B cell (primary cell): ENCODE measurements at regions not wholly inside any gene's neighbourhood (a gene's known extent, or its start where the extent isn't known, plus 50 kb on each side); places are given as distances from the start of the nearest gene placed in this dataset.
"Not testable (repeated sequence)": the region's sequence is repeated elsewhere in the genome, so short reads cannot be mapped to it uniquely, and the experiment has no call there.

Source experiments
- ATAC-seq: fragments of 200-7000 bp; cut with Tn5 transposase; one replicate; pipeline ENCODE4 v1.10.0; 2021; ENCODE audit warnings: low read depth, mild to moderate bottlenecking, moderate number of reproducible peaks, moderate library complexity
- CTCF ChIA-PET: fragments of 350-600 bp; sonication (Branson Sonifier 250); formaldehyde crosslinking; loops from one replicate; lab custom pipeline; 2021; ENCODE audit warnings: antibody characterized with exemption, inconsistent platforms; lab: Charles Lee
- POLR2A ChIA-PET: fragments of 350-600 bp; sonication (Branson Sonifier 250); formaldehyde crosslinking; loops from one replicate; lab custom pipeline; 2021; ENCODE audit warnings: antibody characterized with exemption; lab: Charles Lee
- DNase-seq: peaks from one replicate; pipeline ENCODE4 v3.0.0; 2013
- H2AFZ ChIP-seq: 2 replicates; pipeline ENCODE4 v1.6.1; 2012; ENCODE audit warnings: mild to moderate bottlenecking, low read depth, low read length; ENCODE audit not compliant: insufficient read depth, poor library complexity, severe bottlenecking
- H3K27ac ChIP-seq, 2 donors: 1 replicate in 1 of 2; 2 replicates in 1 of 2; pipeline ENCODE4 v1.5.1; 2012 to 2013; ENCODE audit warnings: low read length in 2 of 2, mild to moderate bottlenecking in 2 of 2, moderate library complexity in 1 of 2
- H3K27me3 ChIP-seq, 4 experiments: fragments of 200-600 bp in 1 of 4; sonication (generic) in 1 of 4; replicated peaks in 1 of 4; 1 replicate in 2 of 4; 2 replicates in 2 of 4; pipeline versions ENCODE4 v1.6.1 to v1.7.0; 2013 to 2016; ENCODE audit warnings: low read length in 3 of 4, mild to moderate bottlenecking in 2 of 4, mixed read lengths in 1 of 4, moderate library complexity in 1 of 4; ENCODE audit not compliant: insufficient read depth in 4 of 4, control insufficient read depth in 3 of 4; ENCODE audit errors: control extremely low read depth in 1 of 4
- H3K36me3 ChIP-seq, 2 experiments: replicated peaks in 1 of 2; 1 replicate in 1 of 2; 2 replicates in 1 of 2; pipeline versions ENCODE4 v1.6.1 to v1.7.1; 2013; ENCODE audit warnings: low read length in 1 of 2; ENCODE audit not compliant: insufficient read depth in 2 of 2, control insufficient read depth in 1 of 2; ENCODE audit errors: control extremely low read depth in 1 of 2, extremely low read depth in 1 of 2
- H3K4me1 ChIP-seq, 2 donors: fragments of 200-600 bp in 1 of 2; sonication (generic) in 1 of 2; 1 replicate in 1 of 2; 2 replicates in 1 of 2; pipeline versions ENCODE4 v1.5.1 to v1.6.1; 2013 to 2017; ENCODE audit warnings: low read length in 2 of 2; ENCODE audit not compliant: control insufficient read depth in 2 of 2, insufficient read depth in 2 of 2
- H3K4me2 ChIP-seq: replicated peaks from 2 replicates; pipeline ENCODE3; 2012; ENCODE audit warnings: mild to moderate bottlenecking, low read depth, low read length; ENCODE audit not compliant: poor library complexity, severe bottlenecking
- H3K4me3 ChIP-seq, 5 experiments: fragments of 200-600 bp in 1 of 5; sonication (generic) in 1 of 5; 1 replicate in 3 of 5; 2 replicates in 2 of 5; pipeline versions ENCODE4 v1.5.1 to v1.7.0; 2011 to 2016; ENCODE audit warnings: low read length in 4 of 5, mild to moderate bottlenecking in 4 of 5, low read depth in 2 of 5, control low read depth in 1 of 5, moderate library complexity in 1 of 5; ENCODE audit not compliant: insufficient read depth in 1 of 5; ENCODE audit errors: control extremely low read depth in 1 of 5, extremely low read depth in 1 of 5
- H3K79me2 ChIP-seq: fragments of 200-600 bp; sonication (generic); one replicate; pipeline ENCODE4 v1.6.0; 2016; ENCODE audit warnings: low read length; ENCODE audit not compliant: control insufficient read depth, insufficient read depth
- H3K9ac ChIP-seq: fragments of 200-600 bp; sonication (generic); 2 replicates; pipeline ENCODE4 v1.6.1; 2017; ENCODE audit warnings: mild to moderate bottlenecking, low read length, moderate library complexity
- H3K9me3 ChIP-seq, 3 donors: one replicate each; pipeline versions ENCODE4 v1.6.1 to v1.7.1; 2013; ENCODE audit warnings: low read length in 2 of 3; ENCODE audit not compliant: control insufficient read depth in 2 of 3, insufficient read depth in 1 of 3; ENCODE audit errors: control extremely low read depth in 1 of 3
- H4K20me1 ChIP-seq: 2 replicates; pipeline ENCODE4 v1.6.0; 2012; ENCODE audit warnings: mild to moderate bottlenecking, low read length; ENCODE audit not compliant: insufficient read depth, control insufficient read depth, poor library complexity, severe bottlenecking
- H3K27ac Mint-ChIP-seq: one replicate; pipeline ENCODE4 v1.8.0; 2021; ENCODE audit warnings: mixed read lengths
- H3K27me3 Mint-ChIP-seq: one replicate; pipeline ENCODE4 v1.8.0; 2021; ENCODE audit warnings: mixed read lengths
- H3K4me1 Mint-ChIP-seq: one replicate; pipeline ENCODE4 v1.8.0; 2021; ENCODE audit warnings: mixed read lengths
- H3K4me3 Mint-ChIP-seq: one replicate; pipeline ENCODE4 v1.8.0; 2021; ENCODE audit warnings: mixed read lengths
- H3K9me3 Mint-ChIP-seq: one replicate; pipeline ENCODE4 v1.8.0; 2022; ENCODE audit warnings: mixed read lengths; ENCODE audit not compliant: insufficient read depth
- EZH2 ChIP-seq: IDR thresholded peaks from 2 replicates; pipeline ENCODE4 v1.6.1; 2012; ENCODE audit warnings: borderline replicate concordance, low read depth, mild to moderate bottlenecking, moderate library complexity, low read length; ENCODE audit not compliant: insufficient read depth, poor library complexity, severe bottlenecking
- WGBS: methylation state at CpG from one replicate; pipeline ENCODE4 v1.1.5; 2013; ENCODE audit warnings: missing lambda C conversion rate; ENCODE audit not compliant: insufficient coverage; 5-methylcytosine and 5-hydroxymethylcytosine counted together
- intact Hi-C: fragments of 100-400 bp; cut with micrococcal nuclease; formaldehyde crosslinking; loops from one replicate; pipeline ENCODE4 v1.10.0; 2022
- TF ChIP-seq, protein P1 (sequence below): fragments of 200-600 bp; IDR thresholded peaks from one replicate; pipeline ENCODE4 v1.8.0; 2022; ENCODE audit warnings: antibody characterized with exemption, mild to moderate bottlenecking

DNA sequence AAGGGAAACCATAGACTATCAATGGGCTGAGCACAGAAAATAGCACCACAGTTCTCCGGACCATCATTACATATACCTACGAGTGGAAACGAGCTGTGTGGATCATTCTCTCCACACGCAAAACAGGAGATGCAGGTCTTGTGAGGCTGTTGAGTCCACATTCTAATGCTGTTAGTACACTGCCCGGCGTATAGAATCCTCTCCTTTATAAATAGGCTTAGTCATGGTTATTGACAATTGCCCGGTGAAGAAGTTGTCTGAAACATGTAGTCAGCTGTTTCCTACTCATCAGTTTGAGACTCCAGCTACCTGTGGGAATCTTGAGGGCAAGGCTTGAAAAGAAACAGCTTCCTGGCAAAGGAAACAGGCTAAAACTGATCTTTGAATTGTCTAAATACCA, 602.0 kb upstream of the EDIL3 start:
- Histone ChIP-seq H3K4me2 (no peak overlapping the region), H3K27ac (no peak overlapping the region), H4K20me1 (no peaks in the 10 kb centered on the region), H3K9me3 (no peaks in the 10 kb centered on the region), H3K4me1 (no peaks in the 10 kb centered on the region), H3K4me3 (no peak overlapping the region), H3K36me3 (no peaks in the 10 kb centered on the region), H3K9ac (no peak overlapping the region), H3K27me3 (no peaks in the 10 kb centered on the region), H2AFZ (no peak overlapping the region), H3K79me2 (no peaks in the 10 kb centered on the region)
- 100% methylated on average over 3 of the region's 7 CpGs for WGBS
- H3K27me3 Mint-ChIP-seq: no peaks in the 10 kb centered on the region
- TF ChIP-seq, protein P1, sequence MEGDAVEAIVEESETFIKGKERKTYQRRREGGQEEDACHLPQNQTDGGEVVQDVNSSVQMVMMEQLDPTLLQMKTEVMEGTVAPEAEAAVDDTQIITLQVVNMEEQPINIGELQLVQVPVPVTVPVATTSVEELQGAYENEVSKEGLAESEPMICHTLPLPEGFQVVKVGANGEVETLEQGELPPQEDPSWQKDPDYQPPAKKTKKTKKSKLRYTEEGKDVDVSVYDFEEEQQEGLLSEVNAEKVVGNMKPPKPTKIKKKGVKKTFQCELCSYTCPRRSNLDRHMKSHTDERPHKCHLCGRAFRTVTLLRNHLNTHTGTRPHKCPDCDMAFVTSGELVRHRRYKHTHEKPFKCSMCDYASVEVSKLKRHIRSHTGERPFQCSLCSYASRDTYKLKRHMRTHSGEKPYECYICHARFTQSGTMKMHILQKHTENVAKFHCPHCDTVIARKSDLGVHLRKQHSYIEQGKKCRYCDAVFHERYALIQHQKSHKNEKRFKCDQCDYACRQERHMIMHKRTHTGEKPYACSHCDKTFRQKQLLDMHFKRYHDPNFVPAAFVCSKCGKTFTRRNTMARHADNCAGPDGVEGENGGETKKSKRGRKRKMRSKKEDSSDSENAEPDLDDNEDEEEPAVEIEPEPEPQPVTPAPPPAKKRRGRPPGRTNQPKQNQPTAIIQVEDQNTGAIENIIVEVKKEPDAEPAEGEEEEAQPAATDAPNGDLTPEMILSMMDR: no peak
- no peak for TF ChIP-seq EZH2
- DNase-seq (no peak), ATAC-seq (no peak)
- CTCF ChIA-PET: no interaction called here
- intact Hi-C loops: no loop called here
- no peak overlapping the region for H3K27ac Mint-ChIP-seq
- H3K4me1 Mint-ChIP-seq: no peaks in the 10 kb centered on the region
- POLR2A ChIA-PET: no interaction called here
- H3K4me3 Mint-ChIP-seq: no peak overlapping the region
- H3K9me3 Mint-ChIP-seq: no peaks in the 10 kb centered on the region

DNA sequence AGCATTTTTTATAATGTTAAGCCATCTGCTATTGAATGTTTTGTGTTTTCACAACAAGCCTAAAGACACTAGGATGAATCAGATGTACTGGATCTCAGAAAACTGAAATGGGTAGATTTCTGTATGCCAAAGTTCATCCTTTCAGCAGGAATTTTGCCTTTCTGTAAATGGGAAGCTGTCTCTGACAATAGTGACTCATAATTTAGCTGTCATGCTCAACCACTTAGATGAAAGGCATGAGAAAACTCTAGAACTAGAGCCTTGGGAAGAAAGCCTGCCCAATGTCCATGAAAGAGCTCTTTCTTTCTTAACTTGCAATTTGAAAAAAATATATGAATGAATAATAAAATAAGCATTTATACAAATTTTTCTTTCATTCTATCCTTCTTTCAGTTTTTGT, 616.0 kb upstream of the EDIL3 start:
- TF ChIP-seq EZH2: no peak
- TF ChIP-seq, protein P1: no peak
- Histone ChIP-seq H3K4me1 (no peaks in the 10 kb centered on the region), H3K4me3 (no peak overlapping the region), H3K36me3 (no peaks in the 10 kb centered on the region), H4K20me1 (no peaks in the 10 kb centered on the region), H2AFZ (no peak overlapping the region), H3K27me3 (no peaks in the 10 kb centered on the region), H3K79me2 (no peaks in the 10 kb centered on the region), H3K4me2 (no peak overlapping the region), H3K27ac (no peak overlapping the region), H3K9me3 (no peaks in the 10 kb centered on the region), H3K9ac (no peak overlapping the region)
- Mint-ChIP-seq H3K9me3 (peaks cover under 1% of the 10 kb centered on the region), H3K27ac (no peak overlapping the region), H3K4me3 (no peak overlapping the region), H3K27me3 (no peaks in the 10 kb centered on the region), H3K4me1 (no peaks in the 10 kb centered on the region)
- intact Hi-C loops: no loop called here
- POLR2A ChIA-PET: no interaction called here
- DNase-seq (no peak), ATAC-seq (no peak)
- CTCF ChIA-PET: no interaction called here

DNA sequence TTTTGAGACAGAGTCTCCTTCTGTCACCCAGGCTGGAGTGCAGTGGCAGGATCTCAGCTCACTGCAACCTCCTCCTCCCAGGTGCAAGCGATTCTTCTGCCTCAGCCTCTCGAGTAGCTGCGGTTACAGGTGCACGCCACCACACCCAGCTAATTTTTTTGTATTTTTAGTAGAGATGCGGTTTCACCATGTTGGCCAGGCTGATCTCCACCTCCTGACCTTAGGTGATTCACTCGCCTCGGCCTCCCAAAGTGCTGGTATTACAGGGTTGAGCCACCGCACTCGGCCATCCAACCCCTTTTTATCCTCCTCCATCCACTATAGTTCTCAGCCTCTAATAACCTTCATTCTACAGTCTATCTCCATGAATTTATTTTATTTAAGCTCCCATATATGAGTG, 617.3 kb upstream of the EDIL3 start:
- POLR2A ChIA-PET, H3K4me2 ChIP-seq, H3K4me1 Mint-ChIP-seq, H3K4me1 ChIP-seq, H3K4me3 Mint-ChIP-seq, intact Hi-C loops, H3K27me3 ChIP-seq, H3K27me3 Mint-ChIP-seq, H4K20me1 ChIP-seq, DNase-seq, H3K79me2 ChIP-seq, H3K9me3 ChIP-seq, CTCF ChIA-PET, ATAC-seq, H3K27ac ChIP-seq, H3K9me3 Mint-ChIP-seq, H3K9ac ChIP-seq, H3K4me3 ChIP-seq, H2AFZ ChIP-seq, H3K27ac Mint-ChIP-seq, H3K36me3 ChIP-seq: not testable (repeated sequence)
- WGBS: 97% methylated on average over 7 of the region's 9 CpGs
